Astrocyte (in vitro differentiated cells and primary cell): ENCODE measurements at regions not wholly inside any gene's neighbourhood (a gene's known extent, or its start where the extent isn't known, plus 50 kb on each side); places are given as distances from the start of the nearest gene placed in this dataset.

ENCODE experiments used
- DNase-seq: peaks from one replicate; pipeline ENCODE4 v3.0.0-alpha.2; 2010; ENCODE audit warnings: low read depth
- FAIRE-seq: peaks from 2 replicates; lab custom pipeline; 2011; peaks lifted over from hg19 to GRCh38; lab: Jason Lieb, UNC
- H2AFZ ChIP-seq: 2 replicates; pipeline ENCODE4 v1.6.0; 2012; ENCODE audit warnings: low read depth, low read length, inconsistent platforms
- H3K27ac ChIP-seq: 2 replicates; pipeline ENCODE4 v1.5.1; 2011; ENCODE audit warnings: low read depth, low read length, inconsistent platforms
- H3K27me3 ChIP-seq: 2 replicates; pipeline ENCODE4 v1.6.0; 2011; ENCODE audit warnings: low read length, inconsistent platforms; ENCODE audit not compliant: insufficient read depth
- H3K36me3 ChIP-seq: 2 replicates; pipeline ENCODE4 v1.5.1; 2011; ENCODE audit warnings: low read length, inconsistent platforms; ENCODE audit not compliant: insufficient read depth
- H3K4me1 ChIP-seq: 2 replicates; pipeline ENCODE4 v1.5.1; 2011; ENCODE audit warnings: low read length, inconsistent platforms; ENCODE audit not compliant: insufficient read depth
- H3K4me2 ChIP-seq: 2 replicates; pipeline ENCODE4 v1.6.0; 2012; ENCODE audit warnings: low read length, inconsistent platforms
- H3K4me3 ChIP-seq: 2 replicates; pipeline ENCODE4 v1.5.1; 2011; ENCODE audit warnings: low read depth, mild to moderate bottlenecking, low read length, inconsistent platforms; ENCODE audit not compliant: insufficient read depth
- H3K79me2 ChIP-seq: 2 replicates; pipeline ENCODE4 v1.6.0; 2012; ENCODE audit warnings: mild to moderate bottlenecking, low read length, inconsistent platforms; ENCODE audit not compliant: insufficient read depth
- H3K9ac ChIP-seq: 2 replicates; pipeline ENCODE4 v1.6.0; 2012; ENCODE audit warnings: mild to moderate bottlenecking, low read length, inconsistent platforms
- H3K9me3 ChIP-seq: 2 replicates; pipeline ENCODE4 v1.5.1; 2012; ENCODE audit warnings: low read depth, mild to moderate bottlenecking, low read length, inconsistent platforms; ENCODE audit not compliant: insufficient read depth
- H4K20me1 ChIP-seq: 2 replicates; pipeline ENCODE4 v1.6.0; 2012; ENCODE audit warnings: low read length, inconsistent platforms; ENCODE audit not compliant: insufficient read depth
- H3K27ac Mint-ChIP-seq: one replicate; pipeline ENCODE4 v1.8.0; 2021; ENCODE audit warnings: mild to moderate bottlenecking, mixed read lengths; ENCODE audit not compliant: unreplicated experiment
- H3K27me3 Mint-ChIP-seq: one replicate; pipeline ENCODE4 v1.8.0; 2021; ENCODE audit warnings: low read depth, mixed read lengths; ENCODE audit not compliant: unreplicated experiment
- H3K36me3 Mint-ChIP-seq: one replicate; pipeline ENCODE4 v1.8.0; 2021; ENCODE audit warnings: low read depth, mixed read lengths; ENCODE audit not compliant: unreplicated experiment
- H3K4me1 Mint-ChIP-seq: one replicate; pipeline ENCODE4 v1.8.0; 2021; ENCODE audit warnings: low read depth, mixed read lengths; ENCODE audit not compliant: unreplicated experiment
- H3K4me3 Mint-ChIP-seq: one replicate; pipeline ENCODE4 v1.8.0; 2021; ENCODE audit warnings: mild to moderate bottlenecking, moderate library complexity, mixed read lengths; ENCODE audit not compliant: unreplicated experiment
- H3K9me3 Mint-ChIP-seq: one replicate; pipeline ENCODE4 v1.8.0; 2021; ENCODE audit warnings: mild to moderate bottlenecking, mixed read lengths; ENCODE audit not compliant: unreplicated experiment
- EZH2 ChIP-seq: IDR thresholded peaks from 2 replicates; pipeline ENCODE4 v1.6.1; 2012; ENCODE audit warnings: mild to moderate bottlenecking, low read length, inconsistent platforms; ENCODE audit not compliant: insufficient read depth
- TF ChIP-seq, protein P1 (sequence below): IDR thresholded peaks from 2 replicates; pipeline ENCODE4 v1.5.1; 2011; ENCODE audit warnings: low read depth, mild to moderate bottlenecking, inconsistent platforms, low read length, moderate library complexity; ENCODE audit not compliant: insufficient read depth

DNA sequence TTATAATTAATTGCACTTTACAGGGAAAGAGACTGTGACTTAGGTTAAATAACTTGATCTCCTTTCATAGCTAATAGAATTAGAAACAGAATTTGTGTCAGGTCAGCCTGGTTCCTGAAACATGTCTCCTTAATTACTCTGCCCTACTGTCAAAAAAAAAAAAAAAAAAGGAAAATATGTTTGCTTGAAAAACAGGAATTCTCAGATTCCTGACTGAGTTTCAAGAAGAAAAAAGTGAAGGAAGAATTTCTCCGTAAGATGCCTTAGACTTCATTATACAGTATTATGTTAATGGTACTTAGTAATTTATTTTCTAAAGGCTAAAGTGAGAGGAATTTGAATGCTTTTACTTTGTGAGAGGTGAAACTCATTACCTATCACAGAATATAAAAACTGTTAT, 118.4 kb upstream of the REG3G start:
- Histone ChIP-seq H3K9me3 (no peaks in the 10 kb centered on the region), H3K9ac (no peak overlapping the region), H3K79me2 (no peaks in the 10 kb centered on the region), H2AFZ (no peak overlapping the region), H3K4me1 (no peaks in the 10 kb centered on the region), H3K4me2 (no peak overlapping the region), H4K20me1 (no peaks in the 10 kb centered on the region), H3K36me3 (no peaks in the 10 kb centered on the region), H3K27ac (no peak overlapping the region), H3K27me3 (no peaks in the 10 kb centered on the region), H3K4me3 (no peak overlapping the region)
- no peaks in the 10 kb centered on the region for H3K36me3 Mint-ChIP-seq
- DNase-seq (no peak), FAIRE-seq (no peak)
- no peaks in the 10 kb centered on the region for H3K27me3 Mint-ChIP-seq
- TF ChIP-seq, protein P1, sequence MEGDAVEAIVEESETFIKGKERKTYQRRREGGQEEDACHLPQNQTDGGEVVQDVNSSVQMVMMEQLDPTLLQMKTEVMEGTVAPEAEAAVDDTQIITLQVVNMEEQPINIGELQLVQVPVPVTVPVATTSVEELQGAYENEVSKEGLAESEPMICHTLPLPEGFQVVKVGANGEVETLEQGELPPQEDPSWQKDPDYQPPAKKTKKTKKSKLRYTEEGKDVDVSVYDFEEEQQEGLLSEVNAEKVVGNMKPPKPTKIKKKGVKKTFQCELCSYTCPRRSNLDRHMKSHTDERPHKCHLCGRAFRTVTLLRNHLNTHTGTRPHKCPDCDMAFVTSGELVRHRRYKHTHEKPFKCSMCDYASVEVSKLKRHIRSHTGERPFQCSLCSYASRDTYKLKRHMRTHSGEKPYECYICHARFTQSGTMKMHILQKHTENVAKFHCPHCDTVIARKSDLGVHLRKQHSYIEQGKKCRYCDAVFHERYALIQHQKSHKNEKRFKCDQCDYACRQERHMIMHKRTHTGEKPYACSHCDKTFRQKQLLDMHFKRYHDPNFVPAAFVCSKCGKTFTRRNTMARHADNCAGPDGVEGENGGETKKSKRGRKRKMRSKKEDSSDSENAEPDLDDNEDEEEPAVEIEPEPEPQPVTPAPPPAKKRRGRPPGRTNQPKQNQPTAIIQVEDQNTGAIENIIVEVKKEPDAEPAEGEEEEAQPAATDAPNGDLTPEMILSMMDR = no peak
- no peak for TF ChIP-seq EZH2
- H3K27ac Mint-ChIP-seq = no peak overlapping the region
- H3K9me3 Mint-ChIP-seq = no peaks in the 10 kb centered on the region
- no peak overlapping the region for H3K4me3 Mint-ChIP-seq
- peaks cover 4% of the 10 kb centered on the region for H3K4me1 Mint-ChIP-seq

DNA sequence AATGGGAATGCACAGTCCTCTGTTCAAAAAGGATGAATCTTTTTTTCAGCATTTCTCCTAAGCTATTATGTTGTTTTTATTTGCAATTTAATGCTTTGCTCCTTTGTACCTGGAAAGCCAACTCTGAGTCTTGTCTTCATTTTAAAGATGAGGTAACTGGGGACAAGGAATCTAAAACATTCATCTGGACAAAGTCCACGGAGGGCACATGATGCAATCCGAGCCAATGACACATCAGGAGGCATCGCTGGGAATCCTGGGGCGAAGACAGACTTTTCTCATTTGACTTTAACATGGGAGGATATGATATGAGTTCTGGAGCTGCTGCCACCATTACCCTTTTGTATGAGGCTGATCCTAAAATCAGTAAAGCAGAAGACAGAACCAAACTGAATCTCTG, 116.5 kb upstream of the REG3G start:
- H4K20me1 ChIP-seq = no peaks in the 10 kb centered on the region
- H3K4me2 ChIP-seq = no peak overlapping the region
- H3K4me1 ChIP-seq = no peaks in the 10 kb centered on the region
- no peaks in the 10 kb centered on the region for H3K36me3 ChIP-seq
- Mint-ChIP-seq H3K36me3 (no peaks in the 10 kb centered on the region), H3K4me1 (peaks cover 4% of the 10 kb centered on the region), H3K27ac (no peak overlapping the region), H3K27me3 (no peaks in the 10 kb centered on the region), H3K4me3 (no peak overlapping the region), H3K9me3 (peaks cover 2% of the 10 kb centered on the region)
- H3K9ac ChIP-seq = no peak overlapping the region
- no peaks in the 10 kb centered on the region for H3K9me3 ChIP-seq
- H3K27ac ChIP-seq = no peak overlapping the region
- no peaks in the 10 kb centered on the region for H3K79me2 ChIP-seq
- no peak overlapping the region for H3K4me3 ChIP-seq
- no peak for FAIRE-seq
- no peak for TF ChIP-seq EZH2
- TF ChIP-seq, protein P1 = no peak
- H3K27me3 ChIP-seq = no peaks in the 10 kb centered on the region
- DNase-seq = no peak
- no peak overlapping the region for H2AFZ ChIP-seq

DNA sequence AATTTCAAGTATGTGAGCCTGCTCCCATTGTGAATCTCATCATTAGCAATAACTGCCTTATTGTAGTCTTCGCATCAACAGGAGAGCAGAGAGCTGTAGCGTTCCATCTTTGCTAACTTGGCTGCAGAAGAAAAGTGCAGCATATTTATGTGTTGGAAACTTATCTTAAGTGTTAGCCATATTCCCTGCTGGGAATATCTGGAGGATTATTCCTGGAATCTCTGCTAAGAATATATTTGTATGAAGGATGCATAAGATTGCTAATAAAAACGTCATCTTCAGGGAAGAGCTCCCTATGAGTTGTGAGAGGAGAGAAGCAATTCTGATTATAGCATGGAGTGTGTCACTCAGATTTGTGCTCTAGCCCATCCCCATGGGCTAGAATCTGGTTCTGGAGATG, 115.1 kb upstream of the REG3G start:
- H3K27ac ChIP-seq = no peak overlapping the region
- H3K36me3 ChIP-seq = no peaks in the 10 kb centered on the region
- DNase-seq (no peak), FAIRE-seq (no peak)
- Mint-ChIP-seq H3K4me3 (no peak overlapping the region), H3K4me1 (peaks cover 4% of the 10 kb centered on the region), H3K27me3 (no peaks in the 10 kb centered on the region), H3K9me3 (peaks cover 2% of the 10 kb centered on the region), H3K27ac (no peak overlapping the region), H3K36me3 (no peaks in the 10 kb centered on the region)
- H3K4me3 ChIP-seq = no peak overlapping the region
- H3K27me3 ChIP-seq = no peaks in the 10 kb centered on the region
- H3K79me2 ChIP-seq = no peaks in the 10 kb centered on the region
- no peaks in the 10 kb centered on the region for H3K4me1 ChIP-seq
- H3K9me3 ChIP-seq = no peaks in the 10 kb centered on the region
- no peak for TF ChIP-seq EZH2
- TF ChIP-seq, protein P1 = no peak
- no peak overlapping the region for H3K9ac ChIP-seq
- H4K20me1 ChIP-seq = no peaks in the 10 kb centered on the region
- H3K4me2 ChIP-seq = no peak overlapping the region
- no peak overlapping the region for H2AFZ ChIP-seq
